Dermis blood vessel endothelial cell (primary cell): ENCODE measurements at regions not wholly inside any gene's neighbourhood (a gene's known extent, or its start where the extent isn't known, plus 50 kb on each side); places are given as distances from the start of the nearest gene placed in this dataset.

ENCODE experiments used
- DNase-seq: peaks from one replicate; pipeline ENCODE4 v3.0.0; 2010

DNA sequence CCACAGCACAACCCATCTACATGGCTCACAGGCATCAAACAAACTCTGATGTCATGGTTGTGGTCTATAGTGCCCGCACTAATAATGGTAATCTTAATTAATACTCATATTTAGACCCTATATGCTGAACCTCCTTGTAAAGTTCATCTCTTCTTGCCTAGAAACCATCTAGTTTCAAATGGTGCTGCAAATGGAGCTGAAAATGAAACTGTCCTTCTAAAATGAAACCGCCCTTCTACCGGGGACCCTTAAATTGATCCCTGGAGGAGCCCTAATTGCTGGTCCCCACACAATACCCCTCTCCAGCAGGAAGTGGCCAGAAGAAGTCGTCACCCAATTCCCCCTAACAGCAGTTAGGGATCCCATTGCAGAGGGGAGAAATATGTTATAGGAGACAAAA is 612.6 kb downstream of the MRPL39 start:
- DNase-seq: no peak

GRCh38 chr21:24989516-24989915 is 617.8 kb downstream of the MRPL39 start:
- DNase-seq: no peak

- no peak for DNase-seq
These were observed 618.3 kb downstream of the MRPL39 start for GRCh38 chr21:24988941-24989340.

DNA sequence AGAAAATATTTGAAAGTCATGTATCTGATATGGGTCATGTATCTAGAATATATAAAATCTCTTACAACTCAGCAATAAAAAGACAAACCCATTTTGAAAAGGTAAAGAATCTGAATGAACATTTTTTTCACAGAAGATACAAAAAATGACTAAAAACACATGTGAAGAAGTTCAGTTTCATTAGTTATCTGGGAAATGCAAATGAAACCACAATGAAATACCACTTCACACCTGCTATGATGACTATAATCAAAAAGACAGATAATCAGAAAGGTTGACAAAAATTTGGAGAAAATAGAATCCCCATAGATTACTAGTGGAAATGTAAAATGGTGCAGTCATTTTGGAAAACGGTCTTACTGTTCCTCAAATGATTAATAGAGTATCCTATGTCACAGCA is 631.0 kb downstream of the MRPL39 start:
- no peak for DNase-seq

- no peak for DNase-seq
These were observed 638.2 kb downstream of the MRPL39 start for GRCh38 chr21:24969068-24969467.

DNA sequence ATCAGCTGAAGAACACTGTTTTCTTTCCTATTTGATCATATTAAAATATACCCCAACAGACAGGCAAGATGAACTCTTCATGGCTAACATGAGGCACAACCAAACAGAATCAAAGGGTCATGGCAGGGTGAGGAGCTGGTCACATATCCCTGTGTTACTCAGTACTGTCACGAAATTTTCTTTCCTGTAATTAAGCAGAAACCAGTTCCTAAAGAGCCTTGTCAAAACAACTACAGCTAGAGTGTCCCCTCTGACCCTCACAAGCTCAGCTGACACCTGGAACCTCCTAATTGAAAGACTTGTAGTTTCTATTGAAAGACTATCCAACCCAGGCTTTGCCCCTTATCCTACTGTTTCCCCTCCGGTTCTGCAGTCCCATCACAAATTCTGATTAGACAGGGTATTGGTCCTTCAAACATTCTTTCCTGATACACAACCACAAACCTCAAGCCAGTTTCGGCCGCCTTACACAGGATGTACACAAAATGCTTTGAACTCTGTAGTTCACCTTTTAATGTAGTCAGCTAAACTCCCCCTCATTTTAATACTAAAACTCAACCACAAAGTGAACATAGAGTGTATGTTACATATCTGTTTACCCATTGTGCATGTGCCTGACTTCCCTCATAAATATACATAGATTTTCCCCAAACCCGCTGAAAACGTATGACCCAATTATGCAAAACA is 651.9 kb downstream of the MRPL39 start:
- no peak for DNase-seq

- DNase-seq: no peak
These were observed 659.1 kb downstream of the MRPL39 start for GRCh38 chr21:24948186-24948585.

DNA sequence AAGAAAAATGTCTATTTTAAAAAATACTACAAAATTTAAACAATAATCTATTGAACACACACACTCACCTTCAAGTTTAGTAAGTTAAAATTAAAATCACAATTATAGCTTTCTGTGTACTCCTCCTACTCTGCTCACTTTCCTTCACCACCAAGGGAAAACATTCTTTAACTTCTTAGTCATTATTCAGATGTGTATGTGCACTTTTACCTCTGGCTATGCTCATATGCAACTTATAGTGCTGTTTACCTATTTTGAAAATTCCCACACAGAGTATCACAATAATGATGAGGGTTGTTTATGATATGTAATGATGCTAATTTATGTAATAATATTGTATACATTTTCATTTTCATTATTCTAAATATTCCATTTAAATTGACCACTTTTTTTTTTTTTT is 661.4 kb downstream of the MRPL39 start:
- no peak for DNase-seq

DNA sequence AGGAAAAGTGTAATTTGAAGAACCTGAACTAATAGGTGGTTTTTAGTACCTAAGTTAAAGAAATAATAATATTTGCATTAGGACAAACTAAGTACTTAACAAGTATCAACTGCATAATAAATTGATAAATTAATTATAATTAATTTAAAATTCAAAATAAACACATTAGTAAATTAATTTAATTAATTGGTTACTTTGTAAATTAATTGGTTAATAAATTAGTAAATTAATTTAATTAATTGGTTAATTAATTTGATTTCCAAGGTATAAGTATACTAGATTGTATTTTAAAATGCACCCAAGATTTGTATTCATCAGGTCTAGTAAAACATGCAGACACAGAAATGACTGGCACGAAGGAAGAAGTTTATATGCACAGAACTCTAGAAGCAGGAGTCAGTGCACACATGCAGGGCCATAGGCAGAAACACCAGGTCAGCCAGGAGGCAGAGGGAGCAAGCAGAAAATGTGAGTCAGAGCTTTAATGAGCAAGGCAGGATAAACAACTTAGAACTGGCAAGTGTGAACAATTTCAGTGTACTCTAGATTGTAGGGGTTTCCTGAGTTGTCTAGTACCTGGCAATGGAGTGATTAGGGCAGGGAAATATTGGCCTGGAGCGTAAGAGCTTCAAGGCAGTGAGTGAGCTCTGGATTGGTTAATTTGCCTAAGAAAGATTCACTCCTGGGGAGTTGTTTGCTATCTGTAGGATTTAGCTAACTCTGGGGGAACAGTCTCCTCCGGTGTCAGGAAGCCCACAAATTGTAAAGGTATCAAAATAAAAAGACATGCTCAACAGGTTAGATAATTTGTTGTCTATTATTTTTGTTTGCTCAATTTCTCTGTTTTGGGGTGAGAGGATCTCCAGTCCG is 665.7 kb downstream of the MRPL39 start:
- DNase-seq: no peak

GRCh38 chr21:24939291-24939690 is 668.0 kb downstream of the MRPL39 start:
- no peak for DNase-seq

DNA sequence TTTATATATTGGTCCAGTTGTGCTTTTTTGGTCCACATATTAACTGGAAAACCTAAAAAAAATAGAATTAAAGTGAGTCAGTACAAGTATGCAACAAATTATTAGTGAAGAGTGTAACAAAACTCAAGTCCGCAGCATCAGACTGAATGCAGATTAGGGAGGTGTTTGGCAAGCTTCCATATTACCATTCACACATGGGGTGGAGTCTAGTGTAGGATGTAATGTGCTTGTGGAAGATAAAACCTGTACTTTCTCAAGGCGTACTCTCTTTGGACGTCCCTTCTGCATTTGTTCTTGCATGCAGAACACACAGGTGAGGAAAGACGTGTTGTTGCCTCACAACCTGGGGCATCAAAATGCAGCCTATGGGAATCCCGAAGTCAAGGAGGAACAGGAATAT is 668.7 kb downstream of the MRPL39 start:
- no peak for DNase-seq

DNA sequence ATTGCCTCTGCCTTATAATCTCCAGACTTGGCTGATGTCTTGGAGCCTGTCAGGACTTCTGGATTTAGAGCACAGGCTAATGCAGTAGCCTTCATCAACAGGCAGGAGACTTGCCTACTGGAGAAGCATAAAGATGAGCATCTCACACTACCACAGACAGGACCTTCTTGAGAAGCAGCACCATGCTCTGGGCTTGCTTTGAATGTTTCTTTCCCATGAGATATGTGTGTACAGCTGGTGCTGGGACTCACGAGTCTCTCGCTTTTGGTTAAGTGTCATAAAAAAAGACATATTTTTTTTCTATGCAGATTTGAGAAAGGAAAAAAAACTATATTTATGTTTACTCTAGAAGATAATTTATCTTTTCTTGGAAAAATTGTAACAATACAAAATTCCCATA is 671.3 kb downstream of the MRPL39 start:
- DNase-seq: no peak

GRCh38 chr21:24910591-24910990 is 696.7 kb downstream of the MRPL39 start:
- no peak for DNase-seq

DNA sequence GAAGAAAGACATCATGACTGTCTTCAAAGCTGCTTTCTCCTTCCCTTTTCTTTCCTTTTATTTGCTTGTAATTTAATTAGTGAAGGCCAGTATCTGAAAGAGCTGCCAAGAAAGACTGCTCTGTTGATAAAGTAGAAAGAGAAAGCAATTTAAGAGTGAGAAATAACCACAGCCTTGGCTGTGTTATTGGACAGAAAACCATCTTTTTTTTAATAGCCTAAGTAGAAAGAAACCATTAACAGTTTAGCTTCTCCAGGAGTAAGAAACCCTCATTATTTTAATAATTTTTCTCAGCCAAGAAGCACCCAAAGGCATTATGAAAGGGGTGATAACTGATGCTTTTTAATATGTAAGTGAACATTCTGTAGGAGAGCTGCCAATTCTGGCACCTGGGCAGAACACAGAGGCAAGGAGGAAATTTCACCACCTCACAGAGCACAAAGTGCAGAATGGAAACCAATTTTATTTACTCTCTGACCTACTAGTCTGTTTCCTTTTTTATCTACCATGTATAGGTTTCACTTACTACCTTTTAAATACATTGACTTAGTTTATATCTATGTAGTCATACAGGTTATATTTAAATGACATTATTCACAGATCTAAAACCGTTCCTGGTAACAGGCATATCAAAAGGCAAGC is 703.2 kb downstream of the MRPL39 start:
- no peak for DNase-seq

GRCh38 chr21:24899138-24899537 is 708.1 kb downstream of the MRPL39 start:
- no peak for DNase-seq

DNA sequence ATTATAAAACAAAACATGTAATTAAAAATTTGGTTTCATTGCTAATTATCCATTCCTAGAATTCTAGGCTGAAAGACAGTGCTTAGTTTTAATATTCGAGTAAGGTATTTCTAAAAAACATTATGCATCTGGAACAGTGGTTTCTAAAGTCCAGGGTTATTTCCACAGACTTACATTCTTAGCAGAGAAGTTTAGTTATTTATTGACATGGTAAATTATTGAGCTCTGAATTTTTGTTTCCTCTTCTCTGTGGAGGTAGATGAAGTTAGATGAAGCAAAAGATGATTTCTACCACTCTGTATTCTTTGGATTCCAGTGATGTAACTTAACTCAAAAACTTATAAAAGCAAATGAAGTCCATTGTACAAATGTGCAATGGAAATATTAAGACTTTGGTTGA is 709.4 kb downstream of the MRPL39 start:
- no peak for DNase-seq

- DNase-seq: no peak
These were observed 710.6 kb downstream of the MRPL39 start for GRCh38 chr21:24896735-24897124.

- no peak for DNase-seq
These were observed 711.2 kb downstream of the MRPL39 start for GRCh38 chr21:24895885-24896734.

DNA sequence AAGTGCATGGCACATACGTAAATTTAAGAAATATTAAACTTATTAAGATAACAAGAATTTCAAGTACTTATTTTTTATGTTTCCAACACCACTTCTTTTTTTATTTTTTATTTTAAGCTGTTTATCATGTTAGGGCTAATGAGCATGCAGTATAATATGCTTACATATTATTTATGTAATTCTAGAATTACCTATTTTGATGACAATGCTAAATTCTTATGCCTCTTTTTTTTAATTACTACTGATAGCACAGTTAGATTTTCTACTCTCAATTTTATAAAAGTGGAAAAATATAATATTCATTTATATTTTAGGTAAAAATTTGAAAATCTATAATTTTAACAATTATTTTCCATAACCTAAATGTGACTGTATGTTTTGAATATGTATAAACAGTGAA is 713.0 kb downstream of the MRPL39 start:
- DNase-seq: no peak

GRCh38 chr21:24890021-24890420 is 717.3 kb downstream of the MRPL39 start:
- no peak for DNase-seq

DNA sequence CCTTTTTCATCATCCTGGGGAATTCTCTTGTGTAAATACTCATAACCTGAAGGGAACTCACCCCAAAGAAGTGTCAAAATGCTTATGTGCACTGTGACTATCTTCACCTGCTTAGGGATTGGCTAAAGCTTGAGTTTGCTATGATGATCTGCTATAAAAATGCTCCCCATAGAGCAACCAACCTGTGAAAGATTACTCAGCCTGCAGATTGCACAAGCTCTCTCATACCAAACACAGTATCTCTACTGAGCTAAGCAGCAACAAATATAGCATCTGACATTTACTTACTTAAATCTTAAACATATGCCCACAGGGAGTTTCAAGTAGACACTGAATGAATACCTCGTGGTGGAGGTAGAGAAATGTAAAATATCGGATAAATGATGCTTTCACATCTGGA is 725.8 kb downstream of the MRPL39 start:
- no peak for DNase-seq

- DNase-seq: no peak
These were observed 736.6 kb downstream of the MRPL39 start for GRCh38 chr21:24870633-24871032.

GRCh38 chr21:24869862-24870261 is 737.4 kb downstream of the MRPL39 start:
- DNase-seq: no peak
